ENCODE measurements at regions not wholly inside any gene's neighbourhood (a gene's known extent, or its start where the extent isn't known, plus 50 kb on each side); places are given as distances from the start of the nearest gene placed in this dataset.

DNA sequence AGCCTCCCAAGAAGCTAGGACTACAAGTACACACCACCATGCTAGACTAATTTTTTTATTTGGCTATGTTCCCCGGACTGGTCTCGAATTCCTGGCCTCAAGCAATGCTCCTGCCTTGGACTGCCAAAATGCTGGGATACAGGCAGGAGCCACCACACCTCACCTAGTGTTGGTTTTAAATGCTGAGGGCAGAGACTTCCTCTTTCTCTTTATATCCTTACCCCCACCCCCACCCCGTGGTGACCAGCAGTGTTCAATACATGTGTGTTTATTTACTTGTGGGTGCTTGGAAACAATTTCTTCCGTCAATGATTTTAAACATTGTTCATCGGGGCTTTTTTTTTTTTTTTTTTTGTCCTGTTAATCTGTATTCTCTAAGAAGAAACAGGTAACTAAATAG lies 158.9 kb downstream of the ZBTB18 start:
- TF ChIP-seq CTCF (IDR thresholded peaks at IDR 0.05), result no peak
- no peak for TF ChIP-seq POLR2A (IDR thresholded peaks at IDR 0.05; ENCODE audit: low read depth)

Measured in esophagus muscularis mucosa (tissue), 3 donors.